Mesenchymal stem cell (in vitro differentiated cells and primary cell): ENCODE measurements at regions not wholly inside any gene's neighbourhood (a gene's known extent, or its start where the extent isn't known, plus 50 kb on each side); places are given as distances from the start of the nearest gene placed in this dataset.

Source experiments
- DNase-seq: peaks from one replicate; pipeline ENCODE4 v3.0.0-alpha.2; 2013
- H2AFZ ChIP-seq: one replicate; pipeline ENCODE4 v1.6.1; 2013; ENCODE audit warnings: low read depth, mild to moderate bottlenecking, control low read depth, inconsistent platforms, low read length, moderate library complexity
- H2AK5ac ChIP-seq: 2 replicates; pipeline ENCODE4 v1.6.1; 2013; ENCODE audit warnings: low read length, moderate library complexity, mild to moderate bottlenecking, inconsistent platforms; ENCODE audit not compliant: severe bottlenecking
- H2BK120ac ChIP-seq: one replicate; pipeline ENCODE4 v1.6.1; 2013; ENCODE audit warnings: low read depth, mild to moderate bottlenecking, inconsistent platforms, low read length, moderate library complexity
- H2BK12ac ChIP-seq, 2 experiments: one replicate each; pipeline ENCODE4 v1.6.1; 2013; ENCODE audit warnings: inconsistent platforms in 2 of 2, low read length in 2 of 2, mild to moderate bottlenecking in 2 of 2, moderate library complexity in 2 of 2, control low read depth in 1 of 2
- H2BK15ac ChIP-seq: one replicate; pipeline ENCODE4 v1.6.1; 2013; ENCODE audit warnings: mild to moderate bottlenecking, low read depth, inconsistent platforms; ENCODE audit not compliant: poor library complexity, severe bottlenecking
- H2BK5ac ChIP-seq: 2 replicates; pipeline ENCODE4 v1.6.1; 2013; ENCODE audit warnings: low read depth, mild to moderate bottlenecking, low read length, control low read depth, inconsistent platforms; ENCODE audit not compliant: poor library complexity, severe bottlenecking
- H3K14ac ChIP-seq, 2 experiments: one replicate each; pipeline ENCODE4 v1.6.1; 2013; ENCODE audit warnings: inconsistent platforms in 2 of 2, low read length in 2 of 2, control low read depth in 1 of 2, mild to moderate bottlenecking in 1 of 2, moderate library complexity in 1 of 2
- H3K18ac ChIP-seq, 2 experiments: one replicate each; pipeline ENCODE4 v1.6.1; 2013; ENCODE audit warnings: inconsistent platforms in 2 of 2, low read length in 2 of 2, control low read depth in 1 of 2, low read depth in 1 of 2, mild to moderate bottlenecking in 1 of 2
- H3K23ac ChIP-seq, 2 experiments: one replicate each; pipeline ENCODE4 v1.6.1; 2013; ENCODE audit warnings: inconsistent platforms in 2 of 2, low read length in 2 of 2, mild to moderate bottlenecking in 2 of 2, moderate library complexity in 2 of 2, control low read depth in 1 of 2
- H3K27ac ChIP-seq: 2 replicates; pipeline ENCODE4 v1.5.1; 2013; ENCODE audit warnings: mild to moderate bottlenecking, moderate library complexity, low read length, control low read depth, inconsistent platforms; ENCODE audit not compliant: poor library complexity, severe bottlenecking
- H3K27me3 ChIP-seq, 2 experiments: 2 replicates each; pipeline versions ENCODE4 v1.6.1 to v1.7.0; 2013; ENCODE audit warnings: low read length in 2 of 2, mild to moderate bottlenecking in 2 of 2, moderate library complexity in 2 of 2, control low read depth in 1 of 2, inconsistent platforms in 1 of 2; ENCODE audit not compliant: control insufficient read depth in 1 of 2, insufficient read depth in 1 of 2
- H3K36me3 ChIP-seq, 2 experiments: 2 replicates each; pipeline versions ENCODE4 v1.6.1 to v1.7.0; 2013; ENCODE audit warnings: low read length in 2 of 2, control low read depth in 1 of 2, inconsistent platforms in 1 of 2, low read depth in 1 of 2, mild to moderate bottlenecking in 1 of 2; ENCODE audit not compliant: insufficient read depth in 2 of 2, control insufficient read depth in 1 of 2
- H3K4ac ChIP-seq, 2 experiments: one replicate each; pipeline ENCODE4 v1.6.1; 2013; ENCODE audit warnings: inconsistent platforms in 2 of 2, low read length in 2 of 2, mild to moderate bottlenecking in 2 of 2, moderate library complexity in 2 of 2, control low read depth in 1 of 2, low read depth in 1 of 2
- H3K4me1 ChIP-seq: 2 replicates; pipeline ENCODE4 v1.6.1; 2013; ENCODE audit warnings: low read depth, low read length, control low read depth; ENCODE audit not compliant: control insufficient read depth, insufficient read depth
- H3K4me2 ChIP-seq: 2 replicates; pipeline ENCODE4 v1.6.1; 2013; ENCODE audit warnings: low read length, mild to moderate bottlenecking, inconsistent platforms; ENCODE audit not compliant: poor library complexity, severe bottlenecking
- H3K4me3 ChIP-seq, 2 experiments: 2 replicates each; pipeline versions ENCODE4 v1.5.1 to v1.7.0; 2013; ENCODE audit warnings: low read length in 2 of 2, mild to moderate bottlenecking in 2 of 2, control low read depth in 1 of 2, low read depth in 1 of 2; ENCODE audit not compliant: insufficient read depth in 1 of 2
- H3K79me1 ChIP-seq: replicated peaks from 2 replicates; pipeline ENCODE4 v1.6.1; 2013; ENCODE audit warnings: mild to moderate bottlenecking, control low read depth, low read length, inconsistent platforms; ENCODE audit not compliant: poor library complexity, severe bottlenecking
- H3K9ac ChIP-seq: 2 replicates; pipeline ENCODE4 v1.7.0; 2013; ENCODE audit warnings: mild to moderate bottlenecking, low read length, moderate library complexity
- H3K9me3 ChIP-seq: 2 replicates; pipeline ENCODE4 v1.7.0; 2013; ENCODE audit warnings: mild to moderate bottlenecking, low read length; ENCODE audit not compliant: control insufficient read depth
- H4K8ac ChIP-seq: one replicate; pipeline ENCODE4 v1.6.1; 2013; ENCODE audit warnings: inconsistent platforms, mild to moderate bottlenecking, low read length, moderate library complexity
- H4K91ac ChIP-seq: one replicate; pipeline ENCODE4 v1.6.1; 2013; ENCODE audit warnings: mild to moderate bottlenecking, low read length, inconsistent platforms
- WGBS: methylation state at CpG from one replicate; pipeline ENCODE4 v1.1.7; 2013; ENCODE audit warnings: mixed read lengths; 5-methylcytosine and 5-hydroxymethylcytosine counted together

GRCh38 chr11:15558513-15559181, 443.9 kb downstream of the INSC start:
- Histone ChIP-seq H2BK12ac (no peak overlapping the region), H3K9me3 (peaks cover 2% of the 10 kb centered on the region), H2AK5ac (no peak overlapping the region), H3K14ac (no peak overlapping the region), H2AFZ (no peak overlapping the region), H4K8ac (no peak overlapping the region), H3K4me2 (no peak overlapping the region), H3K27me3 (no peaks in the 10 kb centered on the region), H3K9ac (no peak overlapping the region), H3K4me1 (no peaks in the 10 kb centered on the region), H3K36me3 (no peaks in the 10 kb centered on the region), H3K23ac (no peak overlapping the region), H3K79me1 (no peaks in the 10 kb centered on the region), H3K27ac (no peak overlapping the region), H3K4me3 (no peak overlapping the region), H4K91ac (no peak overlapping the region), H2BK15ac (no peak overlapping the region), H2BK5ac (no peak overlapping the region), H3K4ac (no peak overlapping the region), H3K18ac (no peak overlapping the region), H2BK120ac (no peak overlapping the region)
- no peak for DNase-seq
- 68% methylated on average over 2 of the region's 2 CpGs for WGBS

GRCh38 chr11:15560689-15561467, 446.2 kb downstream of the INSC start:
- H2BK5ac ChIP-seq = no peak overlapping the region
- H4K91ac ChIP-seq = no peak overlapping the region
- no peak overlapping the region for H3K14ac ChIP-seq
- H3K4me1 ChIP-seq = no peaks in the 10 kb centered on the region
- no peaks in the 10 kb centered on the region for H3K79me1 ChIP-seq
- no peak overlapping the region for H2BK15ac ChIP-seq
- peaks cover 6% of the 10 kb centered on the region for H3K9me3 ChIP-seq
- no peaks in the 10 kb centered on the region for H3K27me3 ChIP-seq
- H4K8ac ChIP-seq = no peak overlapping the region
- no peak overlapping the region for H2AFZ ChIP-seq
- H3K18ac ChIP-seq = no peak overlapping the region
- DNase-seq = no peak
- H2AK5ac ChIP-seq = no peak overlapping the region
- WGBS = 97% methylated on average over 43 of the region's 52 CpGs
- no peak overlapping the region for H3K27ac ChIP-seq
- H3K4me3 ChIP-seq = no peak overlapping the region
- H3K9ac ChIP-seq = no peak overlapping the region
- no peak overlapping the region for H3K23ac ChIP-seq
- H3K4me2 ChIP-seq = no peak overlapping the region
- no peaks in the 10 kb centered on the region for H3K36me3 ChIP-seq
- H2BK120ac ChIP-seq = no peak overlapping the region
- no peak overlapping the region for H2BK12ac ChIP-seq
- H3K4ac ChIP-seq = no peak overlapping the region

- 96% methylated on average over 3 of the region's 4 CpGs for WGBS
- peak overlapping the region in 1 of 2 experiments; percentile 93 for H3K14ac ChIP-seq
Measured at GRCh38 chr11:15562230-15562629, 447.5 kb downstream of the INSC start.

GRCh38 chr11:15563054-15563453, 448.3 kb downstream of the INSC start:
- Histone ChIP-seq H2AK5ac (no peak overlapping the region), H3K4ac (no peak overlapping the region), H3K79me1 (no peaks in the 10 kb centered on the region), H3K4me2 (no peak overlapping the region), H4K91ac (no peak overlapping the region), H2AFZ (no peak overlapping the region), H2BK5ac (no peak overlapping the region), H3K4me1 (no peaks in the 10 kb centered on the region), H3K9ac (no peak overlapping the region), H3K36me3 (no peaks in the 10 kb centered on the region), H3K4me3 (no peak overlapping the region), H3K23ac (no peak overlapping the region), H2BK12ac (no peak overlapping the region), H2BK15ac (no peak overlapping the region), H4K8ac (no peak overlapping the region), H3K9me3 (peaks cover 6% of the 10 kb centered on the region), H2BK120ac (no peak overlapping the region), H3K14ac (no peak overlapping the region), H3K18ac (no peak overlapping the region), H3K27me3 (no peaks in the 10 kb centered on the region), H3K27ac (no peak overlapping the region)
- 75% methylated on average over 3 of the region's 3 CpGs for whole genome bisulfite sequencing
- DNase-seq = no peak

More at GRCh38 chr11:15562230-15562629, 447.5 kb downstream of the INSC start:
- no peak overlapping the region for H3K4me3 ChIP-seq
- no peaks in the 10 kb centered on the region for H3K79me1 ChIP-seq
- H3K36me3 ChIP-seq = no peaks in the 10 kb centered on the region
- no peak overlapping the region for H3K18ac ChIP-seq
- H4K91ac ChIP-seq = no peak overlapping the region
- H2AFZ ChIP-seq = no peak overlapping the region
- H3K9me3 ChIP-seq = peaks cover 6% of the 10 kb centered on the region
- no peak overlapping the region for H2BK12ac ChIP-seq
- no peaks in the 10 kb centered on the region for H3K4me1 ChIP-seq
- no peak overlapping the region for H3K4ac ChIP-seq
- H3K27me3 ChIP-seq = no peaks in the 10 kb centered on the region
- H3K27ac ChIP-seq = no peak overlapping the region
- H2AK5ac ChIP-seq = no peak overlapping the region
- no peak overlapping the region for H4K8ac ChIP-seq
- no peak overlapping the region for H3K4me2 ChIP-seq
- H3K23ac ChIP-seq = no peak overlapping the region
- no peak overlapping the region for H3K9ac ChIP-seq
- no peak overlapping the region for H2BK15ac ChIP-seq
- DNase-seq = no peak
- no peak overlapping the region for H2BK120ac ChIP-seq
- H2BK5ac ChIP-seq = no peak overlapping the region
